ENCODE measurements at regions not wholly inside any gene's neighbourhood (a gene's known extent, or its start where the extent isn't known, plus 50 kb on each side); places are given as distances from the start of the nearest gene placed in this dataset.

GRCh38 chr6:11925805-11926204 lies 86.3 kb upstream of the HIVEP1 start:
- no peak for TF ChIP-seq CTCF (IDR thresholded peaks at IDR 0.05; ENCODE audit: insufficient read depth, low read depth, low read length, missing control alignments)
- DNase-seq (ENCODE audit: low read depth) = no peak

GRCh38 chr6:11923621-11924020 lies 88.5 kb upstream of the HIVEP1 start:
- no peak for TF ChIP-seq CTCF (IDR thresholded peaks at IDR 0.05; ENCODE audit: insufficient read depth, low read depth, low read length, missing control alignments)

More at GRCh38 chr6:11925805-11926204, 86.3 kb upstream of the HIVEP1 start:
- no peak overlapping the region for H3K4me3 ChIP-seq (ENCODE audit: low read length)

GRCh38 chr6:11922901-11923300 lies 89.2 kb upstream of the HIVEP1 start:
- peak; percentile 25 for DNase-seq (ENCODE audit: low read depth)
- TF ChIP-seq CTCF (IDR thresholded peaks at IDR 0.05; ENCODE audit: insufficient read depth, low read depth, low read length, missing control alignments) = no peak

More at GRCh38 chr6:11923621-11924020, 88.5 kb upstream of the HIVEP1 start:
- DNase-seq (ENCODE audit: low read depth) = no peak
- no peak overlapping the region for H3K4me3 ChIP-seq (ENCODE audit: low read length)

GRCh38 chr6:11921751-11922150 lies 90.4 kb upstream of the HIVEP1 start:
- no peak for TF ChIP-seq CTCF (IDR thresholded peaks at IDR 0.05; ENCODE audit: insufficient read depth, low read depth, low read length, missing control alignments)
- no peak for DNase-seq (ENCODE audit: low read depth)
- no peak overlapping the region for H3K4me3 ChIP-seq (ENCODE audit: low read length)

More at GRCh38 chr6:11922901-11923300, 89.2 kb upstream of the HIVEP1 start:
- H3K4me3 ChIP-seq (ENCODE audit: low read length) = no peak overlapping the region

- no peak for TF ChIP-seq CTCF (IDR thresholded peaks at IDR 0.05; ENCODE audit: insufficient read depth, low read depth, low read length, missing control alignments)
- peak; percentile 93 for DNase-seq (ENCODE audit: low read depth)
- no peak overlapping the region for H3K4me3 ChIP-seq (ENCODE audit: low read length)
Observed at GRCh38 chr6:11921017-11921438, 91.1 kb upstream of the HIVEP1 start.

GRCh38 chr6:11920566-11920965 lies 91.5 kb upstream of the HIVEP1 start:
- H3K4me3 ChIP-seq (ENCODE audit: low read length) = no peak overlapping the region
- TF ChIP-seq CTCF (IDR thresholded peaks at IDR 0.05; ENCODE audit: insufficient read depth, low read depth, low read length, missing control alignments) = no peak
- no peak for DNase-seq (ENCODE audit: low read depth)

- no peak for TF ChIP-seq CTCF (IDR thresholded peaks at IDR 0.05; ENCODE audit: insufficient read depth, low read depth, low read length, missing control alignments)
- no peak overlapping the region for H3K4me3 ChIP-seq (ENCODE audit: low read length)
- no peak for DNase-seq (ENCODE audit: low read depth)
Observed at GRCh38 chr6:11919771-11920440, 92.2 kb upstream of the HIVEP1 start.
